ENCODE measurements at regions not wholly inside any gene's neighbourhood (a gene's known extent, or its start where the extent isn't known, plus 50 kb on each side); places are given as distances from the start of the nearest gene placed in this dataset.

- Histone ChIP-seq H3K4me1 (ENCODE audit: control insufficient read depth in 4 of 4, insufficient read depth in 4 of 4, low read length in 3 of 4) (no peaks in the 10 kb centered on the region), H3K4me3 (ENCODE audit: low read depth in 1 of 3, low read length in 3 of 3) (no peak overlapping the region), H3K9ac (ENCODE audit: low read depth in 1 of 2, low read length in 2 of 2) (no peak overlapping the region), H3K9me3 (ENCODE audit: control insufficient read depth in 4 of 4, low read length in 3 of 4) (no peaks in the 10 kb centered on the region), H3K27me3 (ENCODE audit: control insufficient read depth in 4 of 4, insufficient read depth in 4 of 4, low read length in 3 of 4) (peaks cover 0 to 5% (median 0%) of the 10 kb centered on the region in 4 donors), H3K36me3 (ENCODE audit: control insufficient read depth in 4 of 4, insufficient read depth in 3 of 4, low read depth in 1 of 4, low read length in 3 of 4) (no peaks in the 10 kb centered on the region), H3K27ac (ENCODE audit: low read depth in 1 of 2, low read length in 2 of 2) (no peak overlapping the region)
- TF ChIP-seq ATF3 (IDR thresholded peaks at IDR 0.05) (no peak), NR2F2 (IDR thresholded peaks at IDR 0.05) (no peak), CTCF (IDR thresholded peaks at IDR 0.05; ENCODE audit: low read depth, low read length, missing input control) (no peak), JUND (IDR thresholded peaks at IDR 0.05) (no peak), RAD21 (IDR thresholded peaks at IDR 0.05) (no peak), TAF1 (conservative IDR thresholded peaks at IDR 0.05) (no peak), SP1 (IDR thresholded peaks at IDR 0.05) (no peak), YY1 (IDR thresholded peaks at IDR 0.05) (no peak), REST (IDR thresholded peaks at IDR 0.05) (no peak), HNF4A (conservative IDR thresholded peaks at IDR 0.05) (no peak), HNF4G (IDR thresholded peaks at IDR 0.05) (no peak), FOXA1 (IDR thresholded peaks at IDR 0.05) (no peak), MAX (IDR thresholded peaks at IDR 0.05) (no peak), RXRA (IDR thresholded peaks at IDR 0.05) (no peak)
- DNase-seq (ENCODE audit: low spot score), result no peak
- WGBS, result 79% methylated on average over 4 of the region's 4 CpGs
Observed at GRCh38 chr5:155082401-155082800, 68.8 kb downstream of the KIF4B start.

- no peaks in the 10 kb centered on the region for H3K36me3 ChIP-seq (ENCODE audit: control insufficient read depth in 4 of 4, insufficient read depth in 3 of 4, low read depth in 1 of 4, low read length in 3 of 4)
- DNase-seq (ENCODE audit: low spot score), result no peak
- no peak overlapping the region for H3K4me3 ChIP-seq (ENCODE audit: low read depth in 1 of 3, low read length in 3 of 3)
- WGBS, result 84% methylated on average over 4 of the region's 4 CpGs
- no peaks in the 10 kb centered on the region for H3K4me1 ChIP-seq (ENCODE audit: control insufficient read depth in 4 of 4, insufficient read depth in 4 of 4, low read length in 3 of 4)
- no peak overlapping the region for H3K9ac ChIP-seq (ENCODE audit: low read depth in 1 of 2, low read length in 2 of 2)
- TF ChIP-seq EGR1 (IDR thresholded peaks at IDR 0.05; ENCODE audit: low read depth in 2 of 2) (no peak), ZBTB33 (IDR thresholded peaks at IDR 0.05) (no peak)
- H3K9me3 ChIP-seq (ENCODE audit: control insufficient read depth in 4 of 4, low read length in 3 of 4), result no peaks in the 10 kb centered on the region
- H3K27ac ChIP-seq (ENCODE audit: low read depth in 1 of 2, low read length in 2 of 2), result no peak overlapping the region
- H3K27me3 ChIP-seq (ENCODE audit: control insufficient read depth in 4 of 4, insufficient read depth in 4 of 4, low read length in 3 of 4), result peaks cover 0 to 5% (median 0%) of the 10 kb centered on the region in 4 donors
Observed at GRCh38 chr5:155085282-155085989, 71.9 kb downstream of the KIF4B start.

All from liver (tissue), 8 donors.